ENCODE measurements at regions not wholly inside any gene's neighbourhood (a gene's known extent, or its start where the extent isn't known, plus 50 kb on each side); places are given as distances from the start of the nearest gene placed in this dataset.

- Histone ChIP-seq H3K27me3 (no peaks in the 10 kb centered on the region), H3K9me3 (no peaks in the 10 kb centered on the region), H3K4me3 (no peak overlapping the region), H3K27ac (no peak overlapping the region), H3K36me3 (no peaks in the 10 kb centered on the region), H3K4me1 (no peaks in the 10 kb centered on the region)
- TF ChIP-seq CTCF (IDR thresholded peaks at IDR 0.05), result no peak
- DNase-seq (ENCODE audit: low spot score in 2 of 2), result no peak
- intact Hi-C loops (cut with DNase I), result no loop called here
These were observed 655.9 kb upstream of the IGFBP3 start for GRCh38 chr7:46576950-46577349.

GRCh38 chr7:46572691-46573090 is 651.6 kb upstream of the IGFBP3 start:
- H3K4me3 ChIP-seq, result no peak overlapping the region
- no peaks in the 10 kb centered on the region for H3K4me1 ChIP-seq
- H3K36me3 ChIP-seq, result no peaks in the 10 kb centered on the region
- H3K27ac ChIP-seq, result no peak overlapping the region
- H3K27me3 ChIP-seq, result no peaks in the 10 kb centered on the region
- H3K9me3 ChIP-seq, result no peaks in the 10 kb centered on the region
- intact Hi-C loops (cut with DNase I), result no loop called here
- no peak for DNase-seq (ENCODE audit: low spot score in 2 of 2)
- TF ChIP-seq CTCF (IDR thresholded peaks at IDR 0.05), result no peak

GRCh38 chr7:46571996-46572395 is 650.9 kb upstream of the IGFBP3 start:
- no peak for DNase-seq (ENCODE audit: low spot score in 2 of 2)
- H3K36me3 ChIP-seq, result no peaks in the 10 kb centered on the region
- H3K9me3 ChIP-seq, result no peaks in the 10 kb centered on the region
- no peaks in the 10 kb centered on the region for H3K27me3 ChIP-seq
- H3K27ac ChIP-seq, result no peak overlapping the region
- intact Hi-C loops (cut with DNase I), result no loop called here
- H3K4me1 ChIP-seq, result no peaks in the 10 kb centered on the region
- no peak for TF ChIP-seq CTCF (IDR thresholded peaks at IDR 0.05)
- H3K4me3 ChIP-seq, result no peak overlapping the region

- Histone ChIP-seq H3K27me3 (no peaks in the 10 kb centered on the region), H3K36me3 (no peaks in the 10 kb centered on the region), H3K27ac (no peak overlapping the region), H3K9me3 (no peaks in the 10 kb centered on the region), H3K4me3 (no peak overlapping the region), H3K4me1 (no peaks in the 10 kb centered on the region)
- no peak for TF ChIP-seq CTCF (IDR thresholded peaks at IDR 0.05)
- DNase-seq (ENCODE audit: low spot score in 2 of 2), result no peak
- intact Hi-C loops (cut with DNase I), result no loop called here
These were observed 648.0 kb upstream of the IGFBP3 start for GRCh38 chr7:46569133-46569465.

- H3K4me1 ChIP-seq, result no peaks in the 10 kb centered on the region
- no peaks in the 10 kb centered on the region for H3K9me3 ChIP-seq
- H3K27me3 ChIP-seq, result no peaks in the 10 kb centered on the region
- DNase-seq (ENCODE audit: low spot score in 2 of 2), result no peak
- H3K36me3 ChIP-seq, result no peaks in the 10 kb centered on the region
- no peak overlapping the region for H3K4me3 ChIP-seq
- intact Hi-C loops (cut with DNase I), result no loop called here
- TF ChIP-seq CTCF (IDR thresholded peaks at IDR 0.05), result no peak
- no peak overlapping the region for H3K27ac ChIP-seq
These were observed 647.5 kb upstream of the IGFBP3 start for GRCh38 chr7:46568420-46569132.

- no peaks in the 10 kb centered on the region for H3K27me3 ChIP-seq
These were observed 646.8 kb upstream of the IGFBP3 start for GRCh38 chr7:46567858-46568257.

More at GRCh38 chr7:46567858-46568257, 646.8 kb upstream of the IGFBP3 start:
- DNase-seq (ENCODE audit: low spot score in 2 of 2), result no peak
- no peaks in the 10 kb centered on the region for H3K9me3 ChIP-seq
- no peaks in the 10 kb centered on the region for H3K4me1 ChIP-seq
- no peak overlapping the region for H3K27ac ChIP-seq
- no peak for TF ChIP-seq CTCF (IDR thresholded peaks at IDR 0.05)
- H3K4me3 ChIP-seq, result no peak overlapping the region
- intact Hi-C loops (cut with DNase I), result no loop called here
- H3K36me3 ChIP-seq, result no peaks in the 10 kb centered on the region

Data from ascending aorta (tissue), 2 donors.